Left ventricle myocardium inferior (tissue), 1 donor: ENCODE measurements at regions not wholly inside any gene's neighbourhood (a gene's known extent, or its start where the extent isn't known, plus 50 kb on each side); places are given as distances from the start of the nearest gene placed in this dataset.

Experiments used
- DNase-seq: peaks from one replicate; pipeline ENCODE4 v3.0.0-alpha.2; 2020
- H3K27ac ChIP-seq: fragments of 200-600 bp; replicated peaks from 2 replicates; pipeline ENCODE4 v1.8.0; 2021
- H3K27me3 ChIP-seq: fragments of 200-600 bp; 2 replicates; pipeline ENCODE4 v1.8.0; 2021; ENCODE audit warnings: low read depth
- H3K36me3 ChIP-seq: fragments of 200-600 bp; 2 replicates; pipeline ENCODE4 v1.8.0; 2021
- H3K4me1 ChIP-seq: fragments of 200-600 bp; 2 replicates; pipeline ENCODE4 v1.8.0; 2021
- H3K4me3 ChIP-seq: fragments of 200-600 bp; 2 replicates; pipeline ENCODE4 v1.8.0; 2021; ENCODE audit warnings: mild to moderate bottlenecking, moderate library complexity
- H3K9me3 ChIP-seq: fragments of 200-600 bp; replicated peaks from 2 replicates; pipeline ENCODE4 v1.8.0; 2021
- CTCF ChIP-seq: fragments of 200-600 bp; IDR thresholded peaks from 2 replicates; pipeline ENCODE4 v1.8.0; 2021; ENCODE audit warnings: antibody characterized with exemption, mild to moderate bottlenecking, borderline replicate concordance
- intact Hi-C: fragments of 100-400 bp; cut with micrococcal nuclease; formaldehyde crosslinking; loops from one replicate; pipeline ENCODE4 v1.11.0; 2022
- donor health status: DM: no; HTN: yes; CAD: no; lungs with severe emphysema.

GRCh38 chr10:125266541-125266940 is 106.2 kb upstream of the CTBP2 start:
- Histone ChIP-seq H3K4me3 (no peak overlapping the region), H3K27ac (no peak overlapping the region), H3K9me3 (peaks cover 9% of the 10 kb centered on the region), H3K36me3 (no peaks in the 10 kb centered on the region), H3K27me3 (peaks cover 36% of the 10 kb centered on the region), H3K4me1 (no peaks in the 10 kb centered on the region)
- DNase-seq, result no peak
- no peak for TF ChIP-seq CTCF
- intact Hi-C loops, result no loop called here

- H3K4me3 ChIP-seq, result no peak overlapping the region
- no peaks in the 10 kb centered on the region for H3K36me3 ChIP-seq
- no peak for DNase-seq
- H3K27ac ChIP-seq, result no peak overlapping the region
- TF ChIP-seq CTCF, result no peak
- H3K27me3 ChIP-seq, result peaks cover 36% of the 10 kb centered on the region
- H3K4me1 ChIP-seq, result no peaks in the 10 kb centered on the region
- peaks cover 9% of the 10 kb centered on the region for H3K9me3 ChIP-seq
- intact Hi-C loops, result no loop called here
Observed at GRCh38 chr10:125265579-125265955, 105.2 kb upstream of the CTBP2 start.

GRCh38 chr10:125264757-125265578 is 104.6 kb upstream of the CTBP2 start:
- DNase-seq, result no peak
- intact Hi-C loops, result no loop called here
- H3K36me3 ChIP-seq, result no peaks in the 10 kb centered on the region
- H3K9me3 ChIP-seq, result peaks cover 9% of the 10 kb centered on the region
- no peaks in the 10 kb centered on the region for H3K4me1 ChIP-seq
- H3K4me3 ChIP-seq, result no peak overlapping the region
- H3K27me3 ChIP-seq, result peaks cover 37% of the 10 kb centered on the region
- TF ChIP-seq CTCF, result no peak
- H3K27ac ChIP-seq, result no peak overlapping the region

GRCh38 chr10:125264091-125264490 is 103.7 kb upstream of the CTBP2 start:
- no peak overlapping the region for H3K27ac ChIP-seq
- no peaks in the 10 kb centered on the region for H3K36me3 ChIP-seq
- H3K4me3 ChIP-seq, result no peak overlapping the region
- no peak for TF ChIP-seq CTCF
- no peak for DNase-seq
- no peaks in the 10 kb centered on the region for H3K4me1 ChIP-seq
- peaks cover 36% of the 10 kb centered on the region for H3K27me3 ChIP-seq
- intact Hi-C loops, result no loop called here
- H3K9me3 ChIP-seq, result peaks cover 9% of the 10 kb centered on the region

GRCh38 chr10:125263551-125263950 is 103.2 kb upstream of the CTBP2 start:
- Histone ChIP-seq H3K27me3 (peaks cover 30% of the 10 kb centered on the region), H3K4me3 (no peak overlapping the region), H3K4me1 (no peaks in the 10 kb centered on the region), H3K27ac (no peak overlapping the region), H3K36me3 (no peaks in the 10 kb centered on the region), H3K9me3 (peaks cover 8% of the 10 kb centered on the region)
- DNase-seq, result no peak
- TF ChIP-seq CTCF, result no peak
- intact Hi-C loops, result no loop called here
